OCI-LY1 (cell line): ENCODE measurements at regions not wholly inside any gene's neighbourhood (a gene's known extent, or its start where the extent isn't known, plus 50 kb on each side); places are given as distances from the start of the nearest gene placed in this dataset.

Source experiments
- EZH2 ChIP-seq: fragments of 200-600 bp; sonication (generic), shearing (Covaris generic); IDR thresholded peaks from 2 replicates; pipeline ENCODE4 v1.8.0; 2017; ENCODE audit warnings: borderline replicate concordance, mixed run types, mild to moderate bottlenecking, antibody characterized with exemption, low read length, moderate library complexity, mixed read lengths
- TF ChIP-seq, protein P1 (sequence below): fragments of 200-600 bp; sonication (generic), shearing (Covaris generic); IDR thresholded peaks from 2 replicates; pipeline ENCODE4 v1.5.1; 2017; ENCODE audit warnings: mild to moderate bottlenecking, antibody characterized with exemption, low read length, moderate library complexity, mixed read lengths

DNA sequence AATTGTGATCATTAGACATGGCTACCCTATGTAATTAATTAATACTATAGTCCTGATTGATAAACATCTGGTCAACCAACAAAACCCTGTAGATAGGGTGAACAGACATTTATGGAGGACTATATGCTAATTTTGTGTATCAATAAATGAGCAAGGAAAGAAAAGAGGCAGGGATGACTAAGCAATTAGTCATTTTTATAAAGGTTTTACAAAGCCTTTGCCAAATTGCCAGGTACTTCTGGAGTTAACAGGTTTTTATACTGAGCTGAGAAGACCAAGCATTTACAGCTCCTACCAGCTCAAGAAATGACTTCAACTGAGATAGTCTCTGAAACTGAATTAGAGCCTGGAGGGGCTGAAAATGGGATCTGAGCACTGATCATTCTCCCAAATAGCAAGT, 186.8 kb upstream of the PRR20A start:
- TF ChIP-seq, protein P1, sequence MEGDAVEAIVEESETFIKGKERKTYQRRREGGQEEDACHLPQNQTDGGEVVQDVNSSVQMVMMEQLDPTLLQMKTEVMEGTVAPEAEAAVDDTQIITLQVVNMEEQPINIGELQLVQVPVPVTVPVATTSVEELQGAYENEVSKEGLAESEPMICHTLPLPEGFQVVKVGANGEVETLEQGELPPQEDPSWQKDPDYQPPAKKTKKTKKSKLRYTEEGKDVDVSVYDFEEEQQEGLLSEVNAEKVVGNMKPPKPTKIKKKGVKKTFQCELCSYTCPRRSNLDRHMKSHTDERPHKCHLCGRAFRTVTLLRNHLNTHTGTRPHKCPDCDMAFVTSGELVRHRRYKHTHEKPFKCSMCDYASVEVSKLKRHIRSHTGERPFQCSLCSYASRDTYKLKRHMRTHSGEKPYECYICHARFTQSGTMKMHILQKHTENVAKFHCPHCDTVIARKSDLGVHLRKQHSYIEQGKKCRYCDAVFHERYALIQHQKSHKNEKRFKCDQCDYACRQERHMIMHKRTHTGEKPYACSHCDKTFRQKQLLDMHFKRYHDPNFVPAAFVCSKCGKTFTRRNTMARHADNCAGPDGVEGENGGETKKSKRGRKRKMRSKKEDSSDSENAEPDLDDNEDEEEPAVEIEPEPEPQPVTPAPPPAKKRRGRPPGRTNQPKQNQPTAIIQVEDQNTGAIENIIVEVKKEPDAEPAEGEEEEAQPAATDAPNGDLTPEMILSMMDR: no peak
- TF ChIP-seq EZH2: no peak
